Loucy (cell line): ENCODE measurements at regions not wholly inside any gene's neighbourhood (a gene's known extent, or its start where the extent isn't known, plus 50 kb on each side); places are given as distances from the start of the nearest gene placed in this dataset.

Experiments used
- H2AFZ ChIP-seq: fragments of 200-600 bp; sonication (generic); 2 replicates; pipeline ENCODE4 v1.6.0; 2016; ENCODE audit warnings: antibody characterized with exemption, mild to moderate bottlenecking, low read length, moderate library complexity
- H3F3A ChIP-seq: fragments of 200-600 bp; 2 replicates; pipeline ENCODE4 v1.6.0; 2016; ENCODE audit warnings: antibody characterized with exemption, low read depth, mild to moderate bottlenecking
- H3K27me3 ChIP-seq: fragments of 200-600 bp; sonication (generic); 2 replicates; pipeline ENCODE4 v1.6.1; 2014; ENCODE audit warnings: low read length, mild to moderate bottlenecking; ENCODE audit not compliant: insufficient read depth, poor library complexity, severe bottlenecking
- H3K36me3 ChIP-seq: fragments of 200-600 bp; sonication (generic); 2 replicates; pipeline ENCODE4 v1.6.1; 2016; ENCODE audit warnings: low read length; ENCODE audit not compliant: insufficient read depth
- H3K4me1 ChIP-seq: fragments of 200-600 bp; sonication (generic); 2 replicates; pipeline ENCODE4 v1.5.1; 2014; ENCODE audit warnings: low read length, mild to moderate bottlenecking; ENCODE audit not compliant: insufficient read depth, poor library complexity, severe bottlenecking
- H3K4me2 ChIP-seq: fragments of 200-600 bp; sonication (generic); 2 replicates; pipeline ENCODE4 v1.6.0; 2014; ENCODE audit warnings: antibody characterized with exemption, low read length, low read depth, mild to moderate bottlenecking; ENCODE audit not compliant: poor library complexity, severe bottlenecking
- H3K4me3 ChIP-seq: fragments of 200-600 bp; sonication (generic); 2 replicates; pipeline ENCODE4 v1.5.1; 2014; ENCODE audit warnings: low read length, mild to moderate bottlenecking, mixed read lengths; ENCODE audit not compliant: poor library complexity, severe bottlenecking
- H3K79me2 ChIP-seq: fragments of 200-600 bp; sonication (generic); 2 replicates; pipeline ENCODE4 v1.6.1; 2014; ENCODE audit warnings: low read length; ENCODE audit not compliant: insufficient read depth
- H3K9ac ChIP-seq: fragments of 200-600 bp; sonication (generic); 2 replicates; pipeline ENCODE4 v1.6.0; 2014; ENCODE audit warnings: mild to moderate bottlenecking, low read depth, low read length, moderate library complexity; ENCODE audit not compliant: poor library complexity, severe bottlenecking
- H3K9me2 ChIP-seq: fragments of 200-600 bp; sonication (generic); replicated peaks from 2 replicates; pipeline ENCODE4 v1.6.1; 2016; ENCODE audit warnings: low read depth, low read length, mixed read lengths
- H3K9me3 ChIP-seq: fragments of 200-600 bp; sonication (generic); 2 replicates; pipeline ENCODE4 v1.6.1; 2014; ENCODE audit warnings: mild to moderate bottlenecking, antibody characterized with exemption, low read length, low read depth; ENCODE audit not compliant: insufficient read depth
- H4K20me1 ChIP-seq: fragments of 200-600 bp; sonication (generic); 2 replicates; pipeline ENCODE4 v1.6.0; 2014; ENCODE audit warnings: antibody characterized with exemption, low read length, mild to moderate bottlenecking; ENCODE audit not compliant: insufficient read depth, poor library complexity, severe bottlenecking
- EZH2phosphoT487 ChIP-seq: fragments of 200-600 bp; IDR thresholded peaks from 2 replicates; pipeline ENCODE4 v1.6.1; 2018; ENCODE audit warnings: antibody characterized with exemption, mild to moderate bottlenecking, moderate library complexity, borderline replicate concordance
- TF ChIP-seq, protein P1 (sequence below): fragments of 200-600 bp; sonication (generic); conservative IDR thresholded peaks from 2 replicates; pipeline ENCODE4 v1.5.1; 2014; ENCODE audit warnings: mild to moderate bottlenecking, antibody characterized with exemption, low read length

DNA sequence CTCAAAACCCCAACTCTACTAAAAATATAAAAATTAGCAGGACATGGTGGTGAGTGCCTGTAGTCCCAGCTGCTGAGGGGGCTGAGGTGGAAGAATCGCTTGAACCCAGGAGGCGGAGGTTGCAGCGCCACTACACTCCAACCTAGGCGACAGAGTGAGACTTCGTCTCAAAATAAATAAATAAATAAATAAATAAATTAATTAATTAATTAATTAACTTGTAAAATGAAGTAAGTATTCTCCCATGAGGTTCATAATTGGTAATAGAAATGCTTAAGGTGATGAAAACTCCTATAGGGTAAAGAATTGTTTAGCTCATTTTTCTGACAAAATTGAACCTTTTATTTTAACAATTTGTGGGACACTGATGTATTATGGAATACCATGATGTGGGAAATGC, 230.8 kb downstream of the TMEM182 start:
- no peak overlapping the region for H2AFZ ChIP-seq
- no peak for TF ChIP-seq EZH2phosphoT487
- TF ChIP-seq, protein P1, sequence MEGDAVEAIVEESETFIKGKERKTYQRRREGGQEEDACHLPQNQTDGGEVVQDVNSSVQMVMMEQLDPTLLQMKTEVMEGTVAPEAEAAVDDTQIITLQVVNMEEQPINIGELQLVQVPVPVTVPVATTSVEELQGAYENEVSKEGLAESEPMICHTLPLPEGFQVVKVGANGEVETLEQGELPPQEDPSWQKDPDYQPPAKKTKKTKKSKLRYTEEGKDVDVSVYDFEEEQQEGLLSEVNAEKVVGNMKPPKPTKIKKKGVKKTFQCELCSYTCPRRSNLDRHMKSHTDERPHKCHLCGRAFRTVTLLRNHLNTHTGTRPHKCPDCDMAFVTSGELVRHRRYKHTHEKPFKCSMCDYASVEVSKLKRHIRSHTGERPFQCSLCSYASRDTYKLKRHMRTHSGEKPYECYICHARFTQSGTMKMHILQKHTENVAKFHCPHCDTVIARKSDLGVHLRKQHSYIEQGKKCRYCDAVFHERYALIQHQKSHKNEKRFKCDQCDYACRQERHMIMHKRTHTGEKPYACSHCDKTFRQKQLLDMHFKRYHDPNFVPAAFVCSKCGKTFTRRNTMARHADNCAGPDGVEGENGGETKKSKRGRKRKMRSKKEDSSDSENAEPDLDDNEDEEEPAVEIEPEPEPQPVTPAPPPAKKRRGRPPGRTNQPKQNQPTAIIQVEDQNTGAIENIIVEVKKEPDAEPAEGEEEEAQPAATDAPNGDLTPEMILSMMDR: no peak
- no peaks in the 10 kb centered on the region for H3K9me2 ChIP-seq
- no peak overlapping the region for H3K4me2 ChIP-seq
- H4K20me1 ChIP-seq: no peaks in the 10 kb centered on the region
- H3K9me3 ChIP-seq: no peaks in the 10 kb centered on the region
- no peak overlapping the region for H3K9ac ChIP-seq
- H3K4me3 ChIP-seq: no peak overlapping the region
- no peaks in the 10 kb centered on the region for H3K4me1 ChIP-seq
- H3K27me3 ChIP-seq: no peaks in the 10 kb centered on the region
- H3K79me2 ChIP-seq: no peaks in the 10 kb centered on the region
- H3K36me3 ChIP-seq: no peaks in the 10 kb centered on the region
- no peaks in the 10 kb centered on the region for H3F3A ChIP-seq

GRCh38 chr2:102999958-103000357, 238.1 kb downstream of the TMEM182 start:
- Histone ChIP-seq H3K4me2 (no peak overlapping the region), H3K9ac (no peak overlapping the region), H3K4me1 (no peaks in the 10 kb centered on the region), H3K79me2 (no peaks in the 10 kb centered on the region), H4K20me1 (no peaks in the 10 kb centered on the region), H3K9me2 (no peaks in the 10 kb centered on the region), H3K36me3 (no peaks in the 10 kb centered on the region), H3K4me3 (no peak overlapping the region), H3K27me3 (no peaks in the 10 kb centered on the region), H3F3A (no peaks in the 10 kb centered on the region), H2AFZ (no peak overlapping the region), H3K9me3 (no peaks in the 10 kb centered on the region)
- TF ChIP-seq, protein P1: no peak
- no peak for TF ChIP-seq EZH2phosphoT487

- Histone ChIP-seq H3K9me2 (no peaks in the 10 kb centered on the region), H3K4me2 (no peak overlapping the region), H3K4me3 (no peak overlapping the region), H4K20me1 (no peaks in the 10 kb centered on the region), H3F3A (no peaks in the 10 kb centered on the region), H2AFZ (no peak overlapping the region), H3K9me3 (no peaks in the 10 kb centered on the region), H3K4me1 (no peaks in the 10 kb centered on the region), H3K27me3 (no peaks in the 10 kb centered on the region), H3K79me2 (no peaks in the 10 kb centered on the region), H3K9ac (no peak overlapping the region), H3K36me3 (no peaks in the 10 kb centered on the region)
- TF ChIP-seq, protein P1: no peak
- no peak for TF ChIP-seq EZH2phosphoT487
Observed at GRCh38 chr2:103002954-103003353, 241.1 kb downstream of the TMEM182 start.
